GM18873 (cell line): ENCODE measurements at regions not wholly inside any gene's neighbourhood (a gene's known extent, or its start where the extent isn't known, plus 50 kb on each side); places are given as distances from the start of the nearest gene placed in this dataset.
"Not testable (repeated sequence)": the region's sequence is repeated elsewhere in the genome, so short reads cannot be mapped to it uniquely, and the experiment has no call there.

Source experiments
- ATAC-seq: cut with Tn5 transposase; IDR thresholded peaks from one replicate; pipeline ENCODE4 v1.9.1; 2021; ENCODE audit warnings: mild to moderate bottlenecking, moderate library complexity, moderate number of reproducible peaks; ENCODE audit not compliant: unreplicated experiment, low FRiP score

DNA sequence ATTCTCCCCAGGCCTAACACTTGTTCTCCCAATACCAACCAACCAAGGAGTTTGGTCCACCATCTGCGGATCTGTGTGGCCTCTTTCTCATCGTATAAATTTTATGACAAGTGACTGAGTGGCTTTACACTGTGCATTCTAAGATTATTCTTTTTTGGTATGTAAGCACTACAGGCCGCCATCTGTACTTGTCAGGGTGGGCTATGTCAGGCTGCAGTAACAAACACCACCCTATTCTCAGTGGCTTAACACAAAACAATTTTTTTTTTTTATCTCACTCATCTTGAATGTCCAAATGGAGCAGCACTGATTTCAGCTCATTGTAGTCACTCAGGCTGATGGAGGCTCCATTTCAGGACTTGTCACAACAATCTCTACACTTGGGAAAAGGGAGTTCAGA is 412.7 kb upstream of the MIR17HG start:
- no peak for ATAC-seq

DNA sequence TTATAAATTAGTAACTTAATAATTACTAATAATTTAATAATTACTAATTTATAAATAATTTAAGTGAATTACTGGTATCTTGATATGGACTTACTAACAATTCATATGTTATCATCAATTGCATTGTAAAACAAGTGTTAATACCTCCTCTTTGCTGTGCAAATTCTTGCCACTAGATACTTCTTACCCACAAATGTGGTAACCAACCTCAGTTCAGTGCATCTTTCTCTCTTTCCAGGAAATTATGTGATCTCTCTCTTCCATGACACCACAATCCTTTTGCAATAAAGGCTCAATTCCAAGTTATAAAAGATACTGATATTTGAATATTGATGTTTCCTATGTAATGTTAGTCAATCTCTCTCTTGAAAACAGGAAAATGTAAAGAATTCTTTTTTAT is 408.6 kb upstream of the MIR17HG start:
- ATAC-seq: no peak

DNA sequence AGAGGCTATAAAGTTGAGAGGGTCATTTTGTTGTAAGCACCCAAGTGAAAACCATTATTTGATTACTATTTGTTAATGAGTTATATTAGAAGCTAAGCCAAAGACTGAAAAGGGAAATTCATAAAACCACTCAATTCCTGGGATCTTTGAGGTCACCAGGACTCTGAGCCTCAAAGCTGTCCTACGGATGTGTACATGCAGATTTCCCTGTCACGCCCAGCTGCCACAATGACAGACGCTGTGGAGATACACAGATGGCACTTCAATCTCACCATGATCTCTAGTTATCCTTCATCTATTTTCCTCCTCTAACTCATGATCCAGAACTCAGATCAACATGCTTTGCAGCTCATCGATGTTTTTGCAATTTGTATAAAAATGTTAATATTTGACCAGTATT is 403.5 kb upstream of the MIR17HG start:
- ATAC-seq: no peak

DNA sequence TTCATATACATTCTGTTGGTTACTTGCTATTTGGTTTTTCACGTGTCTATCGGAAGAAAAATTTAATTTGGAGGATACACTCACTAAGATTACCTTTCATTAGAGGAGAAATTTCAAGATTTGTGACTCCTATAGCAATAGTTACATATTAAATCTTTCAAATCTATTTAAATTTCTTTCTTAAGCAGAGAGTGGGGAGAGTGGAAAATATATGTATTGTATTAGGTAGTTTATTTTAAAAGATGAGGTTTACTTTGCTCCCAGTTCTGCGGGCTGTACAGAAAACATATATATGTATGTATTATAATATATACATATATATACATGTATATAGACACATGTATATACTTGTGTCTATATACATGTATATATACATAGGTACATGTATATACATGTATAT is 402.3 kb upstream of the MIR17HG start:
- ATAC-seq: not testable (repeated sequence)

DNA sequence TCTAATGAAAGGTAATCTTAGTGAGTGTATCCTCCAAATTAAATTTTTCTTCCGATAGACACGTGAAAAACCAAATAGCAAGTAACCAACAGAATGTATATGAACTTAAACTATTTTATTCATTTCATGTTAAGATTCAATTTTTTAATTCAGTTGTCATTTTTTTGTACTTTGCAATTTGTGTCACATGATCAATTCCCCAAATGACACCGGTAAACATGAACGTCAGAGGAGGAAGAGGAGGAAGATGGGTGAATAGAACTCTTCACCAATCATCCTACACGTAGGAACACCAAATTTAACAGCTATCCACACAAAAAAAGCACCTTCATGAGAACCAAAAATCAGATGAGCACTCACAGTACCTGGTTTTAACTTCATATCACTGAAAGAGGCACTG is 401.4 kb upstream of the MIR17HG start:
- not testable (repeated sequence) for ATAC-seq

DNA sequence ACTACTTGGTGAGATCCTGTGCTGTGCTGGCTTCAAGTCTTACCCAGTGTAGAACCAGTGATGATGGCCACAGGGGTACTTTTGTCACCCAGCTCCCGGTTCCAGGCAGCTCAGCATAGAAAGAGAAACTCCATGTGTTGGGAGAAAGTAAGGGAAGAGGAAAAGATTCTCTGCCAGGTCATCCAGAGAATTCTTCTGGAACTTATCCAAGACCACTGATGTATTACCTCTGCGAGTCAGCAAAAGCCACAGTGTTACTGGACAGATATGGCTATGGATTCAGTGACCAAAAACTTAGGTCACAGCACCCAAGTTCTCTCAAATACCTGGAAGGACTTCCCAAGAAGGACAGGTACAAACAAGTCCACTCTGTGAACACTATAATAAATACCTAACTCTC is 399.5 kb upstream of the MIR17HG start:
- no peak for ATAC-seq

DNA sequence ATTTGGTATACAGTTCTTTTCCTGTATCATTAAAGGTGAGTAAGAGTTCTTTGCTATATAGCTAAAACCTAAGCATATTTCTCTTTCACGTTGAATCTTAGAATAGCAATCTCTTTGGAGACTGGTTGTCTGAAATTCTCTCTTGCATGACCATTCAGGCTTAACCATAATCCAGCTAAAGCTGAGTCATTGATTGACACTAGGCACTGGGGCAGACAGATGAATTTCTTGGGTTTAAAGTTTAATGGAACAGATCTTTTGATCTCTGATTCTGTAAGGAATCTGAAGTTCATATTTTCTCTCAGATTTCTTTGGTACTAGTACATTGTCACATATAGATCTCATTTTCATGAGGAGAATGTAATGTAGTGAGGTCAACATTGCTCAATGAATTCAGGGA is 397.3 kb upstream of the MIR17HG start:
- ATAC-seq: no peak

DNA sequence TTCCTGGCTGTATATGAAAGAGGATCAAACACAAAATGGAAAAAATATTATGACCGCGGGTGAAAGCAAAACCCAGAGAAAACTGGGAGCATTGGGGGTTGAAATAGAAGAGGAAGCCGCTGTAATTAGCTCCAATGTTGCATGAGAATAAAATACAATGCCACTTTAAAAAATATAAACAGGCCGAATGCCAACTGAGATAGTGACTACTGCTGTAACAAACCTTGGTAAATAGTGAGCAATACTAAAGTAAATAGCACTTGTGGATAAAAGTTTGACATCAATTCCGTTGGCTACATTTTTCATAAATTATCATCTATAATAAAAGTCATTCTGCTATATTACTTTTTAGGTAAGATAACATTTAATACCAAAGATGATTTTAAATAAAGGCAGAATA is 395.8 kb upstream of the MIR17HG start:
- ATAC-seq: no peak

DNA sequence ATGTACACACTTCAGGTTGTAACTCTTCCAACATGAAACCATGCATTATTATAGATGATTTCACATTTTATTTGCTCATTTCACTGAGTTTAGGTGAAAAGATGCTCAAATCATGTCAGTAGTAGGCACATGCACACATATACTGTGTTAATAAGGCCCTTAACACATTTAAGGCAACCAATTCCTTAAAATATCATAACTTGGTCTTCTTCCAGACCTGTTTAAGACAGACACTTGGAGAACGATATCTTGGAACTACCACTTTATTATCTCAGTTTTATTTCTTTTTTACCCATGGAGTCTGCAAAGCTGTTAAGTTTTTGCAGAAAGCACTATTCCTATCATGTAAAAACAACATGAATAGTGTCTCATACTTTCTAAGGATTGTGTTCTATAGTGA is 395.2 kb upstream of the MIR17HG start:
- no peak for ATAC-seq

DNA sequence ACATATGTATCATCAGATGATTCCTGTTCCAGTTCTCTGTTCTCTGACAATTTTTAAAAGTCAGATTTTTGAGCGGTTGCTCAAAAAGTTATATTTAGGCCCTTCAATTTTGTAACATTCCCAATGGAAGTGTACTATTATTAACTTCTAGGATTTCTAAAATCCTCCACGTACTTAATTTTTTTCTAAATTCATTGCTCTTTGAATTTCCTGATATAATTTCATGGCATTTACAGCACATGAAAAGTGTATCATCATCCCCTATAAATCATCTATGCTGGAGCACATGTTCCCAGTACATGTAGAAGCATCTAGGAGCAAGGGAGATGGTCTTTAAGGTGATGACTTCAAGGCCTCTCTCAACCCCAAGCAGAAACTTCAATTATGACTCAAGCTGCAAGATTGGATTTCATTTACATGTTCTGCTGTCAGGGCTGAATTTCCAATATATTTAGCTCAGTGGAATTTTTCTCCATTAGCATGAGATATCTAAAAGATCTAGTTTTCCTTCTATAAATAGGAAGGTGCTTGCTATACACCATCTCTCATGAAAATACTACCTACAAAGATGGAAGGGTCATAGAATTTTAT is 392.8 kb upstream of the MIR17HG start:
- no peak for ATAC-seq

DNA sequence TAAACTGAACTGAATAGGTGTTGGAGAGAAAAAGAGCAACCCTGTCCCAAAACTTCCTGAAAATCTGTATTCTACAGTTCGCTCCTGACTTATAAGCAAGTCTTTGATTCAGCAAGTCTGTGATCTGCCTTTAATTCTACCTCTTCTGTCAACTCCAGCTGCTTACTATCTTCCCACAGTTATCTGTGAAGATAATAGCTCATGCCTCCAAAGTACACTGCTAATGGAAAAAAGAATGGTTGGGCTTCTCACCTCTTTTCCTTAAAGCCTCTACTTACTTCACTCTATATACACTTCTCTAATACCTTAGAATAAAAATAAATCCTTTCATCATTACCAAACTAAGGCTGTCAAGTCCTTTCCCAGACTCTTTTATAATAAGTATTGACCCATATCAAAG is 391.5 kb upstream of the MIR17HG start:
- no peak for ATAC-seq

DNA sequence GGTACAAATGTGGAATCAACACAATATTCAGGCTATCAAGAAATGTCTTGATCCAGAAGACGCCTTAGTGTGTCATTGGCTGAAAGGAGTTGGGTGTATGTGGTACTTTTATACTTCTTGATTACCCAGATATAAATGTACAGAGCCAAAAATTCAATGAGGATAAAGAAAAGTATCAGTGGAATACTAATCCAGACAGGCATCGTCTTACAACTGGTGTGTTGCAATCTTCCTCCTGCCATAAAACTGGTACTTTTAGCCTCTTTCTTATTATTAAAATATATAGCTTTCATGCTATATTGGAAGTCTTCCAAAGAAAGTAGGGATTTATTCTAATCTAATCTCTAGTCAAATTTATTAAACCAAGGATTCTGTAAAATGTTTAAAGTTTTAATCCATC is 388.6 kb upstream of the MIR17HG start:
- ATAC-seq: no peak

DNA sequence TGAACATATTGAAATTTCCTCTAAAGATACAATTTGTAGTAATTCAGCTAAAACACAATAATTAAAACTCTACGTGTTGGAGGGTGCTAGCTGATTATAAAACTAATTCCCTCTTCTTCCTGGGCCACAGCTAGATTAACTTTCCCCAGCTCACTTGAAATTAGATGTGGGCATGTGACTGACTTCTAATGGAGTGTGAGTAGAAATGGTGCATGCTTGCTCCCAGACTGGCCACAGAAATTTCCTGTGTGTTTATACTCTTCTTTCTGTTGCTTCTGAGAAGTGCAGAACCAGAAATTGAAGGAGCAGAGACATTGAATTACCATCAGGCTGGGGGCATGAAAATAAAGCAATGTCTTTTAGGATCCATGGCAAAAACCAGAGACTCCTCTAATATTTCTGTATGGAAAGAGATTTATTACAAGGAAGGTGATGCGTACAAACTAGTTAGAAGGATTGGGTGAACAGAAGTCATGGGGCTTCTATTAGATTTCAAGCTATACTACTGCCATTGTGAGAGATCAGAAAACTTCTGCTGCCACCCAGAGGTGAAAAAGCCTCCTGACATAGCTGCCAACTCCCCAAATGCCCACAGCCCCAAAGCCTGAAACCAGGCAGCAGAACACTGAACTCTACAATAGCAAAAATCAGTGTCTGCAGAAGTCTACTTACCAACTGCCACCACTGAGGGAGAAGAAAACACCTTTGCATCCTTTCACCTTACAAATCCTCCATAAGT is 379.2 kb upstream of the MIR17HG start:
- no peak for ATAC-seq

DNA sequence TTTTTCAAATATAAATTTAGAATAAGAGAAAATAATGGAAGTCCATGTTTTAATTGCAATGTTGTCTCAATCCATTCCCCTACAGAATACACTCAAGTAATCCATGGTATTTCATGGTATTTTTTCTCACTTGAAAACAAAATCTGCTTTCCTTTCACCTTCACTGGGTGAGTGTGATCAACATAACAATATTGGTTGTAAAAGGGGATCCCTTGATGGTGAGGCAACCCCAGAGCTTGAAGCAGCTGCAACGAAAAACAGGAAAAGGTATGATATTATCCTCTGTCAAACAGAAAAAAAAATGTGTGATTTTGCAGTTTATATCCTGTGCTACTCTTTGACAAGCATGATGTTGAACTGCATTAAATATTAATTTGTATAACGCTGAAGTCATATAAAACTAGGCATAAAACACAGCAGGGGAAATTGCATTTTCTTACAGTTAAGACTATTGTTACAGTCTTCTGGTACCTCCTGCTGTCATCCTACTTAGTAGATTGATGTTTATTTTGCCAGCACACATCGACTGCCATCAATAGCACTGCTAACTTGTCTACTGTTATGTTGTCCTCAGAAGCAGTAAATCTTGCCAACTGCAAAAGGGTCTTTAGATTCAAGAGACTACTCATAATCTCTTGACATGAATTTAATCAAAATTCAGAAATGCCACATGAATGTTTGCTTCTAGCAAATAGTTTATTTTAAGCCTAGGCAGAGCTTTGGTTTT is 373.1 kb upstream of the MIR17HG start:
- no peak for ATAC-seq

DNA sequence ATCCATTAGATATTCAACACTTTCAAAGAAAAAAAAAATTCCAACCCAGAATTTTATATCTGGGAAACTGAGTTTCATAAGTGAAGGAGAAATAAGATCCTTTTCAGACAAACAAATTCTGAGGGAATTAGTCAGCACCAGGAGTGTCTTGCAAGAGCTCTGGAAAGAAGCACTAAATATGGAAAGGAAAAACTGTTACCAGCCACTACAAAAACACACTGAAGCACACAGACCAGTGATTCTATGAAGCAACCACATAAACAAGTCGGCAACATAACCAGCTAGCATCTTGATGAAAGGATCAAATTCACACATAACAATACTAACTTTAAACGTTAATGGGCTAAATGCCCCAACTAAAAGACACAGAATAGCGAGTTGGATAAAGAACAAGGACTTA is 368.4 kb upstream of the MIR17HG start:
- no peak for ATAC-seq

DNA sequence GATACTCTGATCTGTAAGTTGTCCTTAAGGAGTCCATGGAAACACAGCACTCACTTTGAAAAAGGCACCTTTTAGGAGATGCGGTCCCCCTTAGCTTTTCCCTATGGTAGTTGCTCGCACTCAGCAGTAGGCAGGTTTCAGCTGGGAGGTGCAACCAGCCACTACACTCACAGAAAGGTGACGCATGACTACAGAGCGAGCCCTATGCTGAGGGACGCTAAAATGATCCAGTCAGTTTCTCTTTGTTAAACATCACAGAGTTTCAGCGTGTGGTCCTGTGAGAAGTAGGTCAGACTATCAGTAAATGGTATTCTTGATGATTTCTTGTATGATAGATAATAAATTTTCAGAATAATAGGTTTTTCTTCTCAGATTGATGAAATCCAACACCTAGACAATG is 362.7 kb upstream of the MIR17HG start:
- ATAC-seq: no peak

DNA sequence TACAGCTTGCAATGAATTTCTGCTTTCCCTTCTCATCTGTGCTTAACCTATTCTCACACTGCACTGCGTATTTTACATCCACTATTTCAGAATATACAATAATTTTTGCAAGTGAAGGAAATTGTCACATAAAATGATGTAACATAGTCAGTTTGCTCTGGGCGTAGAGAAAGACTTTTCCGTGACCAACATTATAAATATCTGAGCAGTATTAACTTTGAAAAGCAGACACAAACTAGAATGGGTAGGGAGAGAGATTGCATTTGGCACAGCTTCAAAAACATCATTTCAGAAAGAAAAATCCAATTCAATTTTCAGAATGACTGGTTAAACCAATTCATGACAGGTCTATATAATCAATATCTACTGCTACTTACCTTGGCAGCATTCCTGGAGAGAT is 352.5 kb upstream of the MIR17HG start:
- ATAC-seq: no peak

DNA sequence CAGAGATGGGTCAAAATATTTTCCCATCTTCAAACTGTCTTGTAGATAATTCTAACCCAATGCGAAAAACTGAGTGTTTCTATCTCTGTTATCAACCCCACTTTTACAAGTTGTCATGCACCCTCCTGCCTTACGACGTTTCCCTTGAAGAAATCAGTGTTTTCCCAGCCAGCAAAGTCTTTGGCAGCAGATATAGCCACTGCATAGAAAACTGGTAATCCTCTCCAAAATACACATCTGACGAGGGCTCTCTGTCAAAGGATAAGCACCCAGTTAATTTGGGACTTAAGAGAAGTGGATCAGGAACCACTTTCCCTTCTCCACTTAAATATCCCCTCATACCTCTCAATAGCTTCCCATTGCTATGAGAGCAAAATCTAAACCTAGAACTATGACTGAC is 351.9 kb upstream of the MIR17HG start:
- no peak for ATAC-seq

DNA sequence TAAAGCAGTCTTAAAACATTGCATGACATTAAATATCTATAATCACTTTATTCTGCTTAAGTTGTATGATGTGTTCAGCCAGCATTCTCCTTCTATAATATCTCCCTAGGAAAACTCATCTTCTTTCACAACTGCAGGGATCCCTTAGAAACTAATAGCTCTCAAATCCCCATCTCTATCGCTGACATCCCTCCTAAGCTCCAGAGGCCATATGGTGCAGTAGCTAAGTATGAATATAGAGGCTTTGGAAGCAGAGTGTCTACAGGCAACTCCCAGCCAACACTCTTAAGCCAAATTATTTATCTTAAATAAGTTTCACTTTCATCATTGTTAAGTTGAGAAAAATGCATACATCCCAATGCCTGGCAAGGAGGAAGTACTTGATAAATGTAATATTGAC is 349.5 kb upstream of the MIR17HG start:
- no peak for ATAC-seq

DNA sequence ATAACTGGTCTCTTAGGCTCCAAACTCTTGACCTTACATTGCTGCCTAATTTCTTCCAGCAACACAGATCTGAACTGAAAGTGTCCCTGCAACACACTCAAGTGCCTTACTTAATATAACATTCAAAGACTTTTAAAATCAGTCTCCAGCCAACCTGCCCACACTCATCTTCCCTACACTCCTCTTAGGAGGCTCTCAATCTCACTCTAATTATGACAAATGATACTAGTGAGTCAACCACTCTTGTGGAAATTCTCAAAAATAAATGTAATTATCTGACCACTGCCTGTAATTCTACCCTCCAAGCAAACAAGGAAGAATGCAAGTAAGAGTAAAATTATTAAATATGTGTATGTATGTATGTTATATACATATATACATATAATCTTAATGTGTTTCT is 348.1 kb upstream of the MIR17HG start:
- ATAC-seq: no peak

DNA sequence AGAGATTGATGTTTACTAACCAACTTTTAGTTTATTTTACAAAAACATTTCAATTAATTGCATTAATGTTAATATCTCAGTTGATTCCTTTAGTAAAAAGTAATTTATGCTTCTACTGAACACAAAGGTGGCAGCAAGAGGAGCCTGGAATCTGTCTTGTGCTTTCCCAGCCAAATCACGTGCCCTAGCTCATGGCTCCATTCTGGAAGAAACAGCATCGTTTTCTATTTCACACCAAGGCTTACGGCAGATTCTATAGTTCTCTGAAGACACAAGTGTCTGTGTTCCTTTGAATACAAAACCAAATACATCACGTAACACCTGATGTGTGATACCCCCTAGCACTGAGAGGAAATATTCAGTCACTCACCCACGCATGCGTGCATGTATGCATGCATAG is 346.1 kb upstream of the MIR17HG start:
- no peak for ATAC-seq

DNA sequence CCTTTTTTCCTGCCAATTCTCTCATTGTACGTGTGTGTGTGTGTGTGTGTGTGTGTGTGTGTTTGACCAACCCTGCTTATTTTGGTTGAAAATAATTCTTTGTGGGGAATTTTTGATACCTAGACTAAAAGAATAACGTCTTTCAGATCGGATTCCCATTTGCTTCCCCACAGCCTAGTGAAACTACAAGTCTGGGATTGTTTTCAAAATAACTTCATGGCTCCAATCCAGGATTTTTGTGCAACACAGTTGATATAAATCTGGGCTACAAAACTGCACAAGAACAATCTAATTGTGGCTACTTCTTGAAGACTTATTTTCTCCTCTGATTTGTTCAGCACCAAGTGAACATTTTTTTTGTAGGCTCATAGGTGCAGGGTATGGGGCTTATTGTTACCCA is 332.8 kb upstream of the MIR17HG start:
- no peak for ATAC-seq
